ENCODE measurements at regions not wholly inside any gene's neighbourhood (a gene's known extent, or its start where the extent isn't known, plus 50 kb on each side); places are given as distances from the start of the nearest gene placed in this dataset.

- DNase-seq (ENCODE audit: low spot score in 2 of 2): no peak
- no peak overlapping the region for H3K4me3 ChIP-seq (ENCODE audit: low read depth, poor library complexity, severe bottlenecking)
- WGBS, 2 donors: 92 to 93% methylated on average over 3 of the region's 3 CpGs
- intact Hi-C loops (cut with DNase I; ENCODE audit: low total_unique reads): no loop called here
- TF ChIP-seq POLR2A (IDR thresholded peaks at IDR 0.05) (no peak), CTCF (IDR thresholded peaks at IDR 0.05) (no peak)
Measured at GRCh38 chr3:99467420-99467819, 171.0 kb upstream of the COL8A1 start.

DNA sequence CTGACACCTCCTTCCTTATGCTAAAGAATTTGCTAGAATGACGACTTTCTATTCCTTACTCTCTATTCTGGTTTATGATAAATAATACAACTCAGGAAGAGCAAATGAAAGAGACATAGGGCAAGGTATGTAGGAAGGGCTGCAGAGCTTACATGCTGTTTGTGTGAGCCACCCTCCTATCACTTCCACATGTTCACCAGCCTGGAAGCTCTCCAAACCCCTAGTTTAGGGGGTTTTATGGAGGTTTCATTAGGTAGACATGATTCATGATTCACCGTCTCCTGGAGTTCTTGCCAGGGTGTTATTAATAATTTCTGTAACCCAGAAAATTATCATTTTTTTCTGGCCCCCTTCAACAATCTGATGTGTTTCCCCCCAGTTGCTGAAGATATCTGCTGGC is 172.1 kb upstream of the COL8A1 start:
- DNase-seq (ENCODE audit: low spot score in 2 of 2): no peak
- intact Hi-C loops (cut with DNase I; ENCODE audit: low total_unique reads): no loop called here
- H3K4me3 ChIP-seq (ENCODE audit: low read depth, poor library complexity, severe bottlenecking): no peak overlapping the region
- TF ChIP-seq POLR2A (IDR thresholded peaks at IDR 0.05) (no peak), CTCF (IDR thresholded peaks at IDR 0.05) (no peak)
- WGBS, 2 donors: 70 to 77% methylated on average over 2 of the region's 2 CpGs

- intact Hi-C loops (cut with DNase I; ENCODE audit: low total_unique reads): no loop called here
- no peak for DNase-seq (ENCODE audit: low spot score in 2 of 2)
- H3K4me3 ChIP-seq (ENCODE audit: low read depth, poor library complexity, severe bottlenecking): no peak overlapping the region
- TF ChIP-seq POLR2A (IDR thresholded peaks at IDR 0.05) (no peak), CTCF (IDR thresholded peaks at IDR 0.05) (no peak)
- WGBS, 2 donors: 90 to 97% methylated on average over 3 of the region's 3 CpGs
Measured at GRCh38 chr3:99458013-99458412, 180.4 kb upstream of the COL8A1 start.

DNA sequence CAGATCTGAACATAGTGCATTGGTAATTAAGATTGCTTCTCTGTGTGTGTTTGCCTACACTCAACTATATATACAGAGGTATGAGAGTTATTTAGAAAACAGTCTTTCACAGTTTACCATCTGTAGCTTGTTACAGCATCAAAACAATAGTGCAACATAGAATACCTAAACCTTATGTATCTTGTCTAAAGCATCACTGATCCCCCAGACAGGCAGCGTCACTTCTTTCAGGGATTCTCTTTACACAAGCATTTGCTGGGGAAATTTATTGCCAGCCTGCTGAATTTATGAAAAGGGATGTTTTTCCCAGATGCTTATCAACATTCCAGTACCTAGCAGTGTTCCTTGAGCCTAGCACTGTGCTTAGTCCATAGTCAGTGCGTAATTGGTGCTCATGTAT is 195.8 kb upstream of the COL8A1 start:
- WGBS, 2 donors: 90 to 94% methylated on average over 2 of the region's 2 CpGs
- intact Hi-C loops (cut with DNase I; ENCODE audit: low total_unique reads): no loop called here
- no peak for TF ChIP-seq POLR2A (IDR thresholded peaks at IDR 0.05)
- no peak for TF ChIP-seq CTCF (IDR thresholded peaks at IDR 0.05)
- no peak for DNase-seq (ENCODE audit: low spot score in 2 of 2)
- no peak overlapping the region for H3K4me3 ChIP-seq (ENCODE audit: low read depth, poor library complexity, severe bottlenecking)

- 53 to 65% methylated on average over 1 of the region's 1 CpG for WGBS, 2 donors
- intact Hi-C loops (cut with DNase I; ENCODE audit: low total_unique reads): no loop called here
- no peak overlapping the region for H3K4me3 ChIP-seq (ENCODE audit: low read depth, poor library complexity, severe bottlenecking)
- no peak for DNase-seq (ENCODE audit: low spot score in 2 of 2)
- no peak for TF ChIP-seq CTCF (IDR thresholded peaks at IDR 0.05)
- no peak for TF ChIP-seq POLR2A (IDR thresholded peaks at IDR 0.05)
Measured at GRCh38 chr3:99439892-99440291, 198.5 kb upstream of the COL8A1 start.

- TF ChIP-seq CTCF (IDR thresholded peaks at IDR 0.05): no peak
- TF ChIP-seq POLR2A (IDR thresholded peaks at IDR 0.05): no peak
- no peak for DNase-seq (ENCODE audit: low spot score in 2 of 2)
- H3K4me3 ChIP-seq (ENCODE audit: low read depth, poor library complexity, severe bottlenecking): no peak overlapping the region
- intact Hi-C loops (cut with DNase I; ENCODE audit: low total_unique reads): no loop called here
Measured at GRCh38 chr3:99434190-99434589, 204.2 kb upstream of the COL8A1 start.
